ENCODE measurements at regions not wholly inside any gene's neighbourhood (a gene's known extent, or its start where the extent isn't known, plus 50 kb on each side); places are given as distances from the start of the nearest gene placed in this dataset.
"Not testable (repeated sequence)": the region's sequence is repeated elsewhere in the genome, so short reads cannot be mapped to it uniquely, and the experiment has no call there.

DNA sequence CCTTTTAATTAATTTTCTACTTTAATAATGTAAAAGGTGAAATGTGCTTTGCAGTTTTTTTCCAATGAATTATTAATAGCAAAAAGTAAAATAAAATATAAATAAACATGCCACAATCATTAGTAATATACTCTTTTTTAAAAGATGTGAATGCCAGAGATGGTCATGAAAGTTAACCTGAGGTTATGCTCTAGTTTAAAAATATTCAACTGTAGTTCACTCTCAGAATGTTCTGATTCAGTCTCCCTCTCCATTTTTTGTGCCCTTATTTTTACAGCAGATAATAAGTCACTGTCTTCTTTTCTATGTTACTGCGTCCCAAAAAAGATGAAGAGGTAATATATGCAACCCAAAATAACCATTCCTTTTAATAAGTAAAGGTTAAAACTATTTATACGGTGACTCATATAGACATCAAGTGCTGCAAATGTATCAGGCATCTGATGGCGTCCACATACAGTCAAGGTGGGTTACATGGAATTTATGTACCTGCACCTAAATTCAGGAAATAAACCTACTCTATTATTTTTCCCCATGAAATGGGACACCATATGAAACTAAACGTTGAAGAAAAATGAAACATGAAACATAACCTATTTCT, 153.6 kb upstream of the ZNF804A start:
- H3K27ac ChIP-seq (ENCODE audit: low read depth, low read length) = no peak overlapping the region
- no peak overlapping the region for H3K4me3 ChIP-seq (ENCODE audit: low read length in 3 of 3)
- H3K4me1 ChIP-seq (ENCODE audit: control insufficient read depth in 3 of 3, insufficient read depth in 3 of 3, low read length in 3 of 3) = no peaks in the 10 kb centered on the region
- no peaks in the 10 kb centered on the region for H3K9me3 ChIP-seq (ENCODE audit: control insufficient read depth in 3 of 3, low read length in 3 of 3)
- H3K9ac ChIP-seq (ENCODE audit: low read depth in 1 of 3, low read length in 3 of 3) = no peak overlapping the region
- H3K27me3 ChIP-seq (ENCODE audit: control insufficient read depth in 3 of 3, insufficient read depth in 3 of 3, low read length in 3 of 3) = no peaks in the 10 kb centered on the region
- H3K36me3 ChIP-seq (ENCODE audit: control insufficient read depth in 3 of 3, insufficient read depth in 3 of 3, low read length in 3 of 3) = no peaks in the 10 kb centered on the region

DNA sequence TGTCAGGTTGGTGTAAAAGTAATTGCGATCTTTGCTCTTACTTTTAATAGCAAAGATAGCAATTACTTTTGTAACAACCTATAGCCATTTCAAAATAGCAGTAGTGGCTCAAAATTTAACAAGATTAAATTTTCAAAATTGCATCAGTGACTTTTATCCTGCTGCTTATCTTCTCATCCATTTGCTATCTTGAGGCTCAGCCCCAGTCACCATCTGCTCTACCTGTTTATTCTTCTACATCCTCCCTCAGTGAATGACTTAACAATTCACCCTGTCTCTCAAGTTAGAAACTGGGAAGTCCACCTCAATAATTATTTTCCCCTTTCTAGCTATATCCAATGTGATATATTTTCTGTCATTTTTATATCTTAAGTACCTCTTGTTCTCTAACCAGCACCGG, 148.6 kb upstream of the ZNF804A start:
- Histone ChIP-seq H3K36me3 (ENCODE audit: control insufficient read depth in 3 of 3, insufficient read depth in 3 of 3, low read length in 3 of 3) (no peaks in the 10 kb centered on the region), H3K27ac (ENCODE audit: low read depth, low read length) (no peak overlapping the region), H3K9ac (ENCODE audit: low read depth in 1 of 3, low read length in 3 of 3) (no peak overlapping the region), H3K9me3 (ENCODE audit: control insufficient read depth in 3 of 3, low read length in 3 of 3) (no peaks in the 10 kb centered on the region), H3K4me3 (ENCODE audit: low read length in 3 of 3) (no peak overlapping the region), H3K27me3 (ENCODE audit: control insufficient read depth in 3 of 3, insufficient read depth in 3 of 3, low read length in 3 of 3) (no peaks in the 10 kb centered on the region), H3K4me1 (ENCODE audit: control insufficient read depth in 3 of 3, insufficient read depth in 3 of 3, low read length in 3 of 3) (no peaks in the 10 kb centered on the region)

DNA sequence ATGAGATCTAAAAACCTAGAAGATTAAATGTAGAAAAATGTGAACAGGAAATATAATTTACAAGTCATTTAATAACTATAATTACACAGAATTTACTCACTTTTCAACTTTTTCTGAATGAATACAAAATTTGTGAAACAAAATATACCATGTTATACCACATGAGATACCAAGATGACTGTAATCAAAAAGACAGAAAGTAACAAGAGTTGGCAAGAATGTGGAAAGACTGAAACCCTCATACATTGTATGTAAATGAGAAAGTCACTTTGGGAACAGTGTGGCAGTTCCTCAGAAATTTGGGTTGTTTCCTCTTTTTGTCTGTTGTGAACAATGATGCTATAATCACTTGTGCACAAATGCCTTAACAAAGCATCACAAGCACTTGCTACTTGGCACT, 145.4 kb upstream of the ZNF804A start:
- Histone ChIP-seq H3K4me1 (ENCODE audit: control insufficient read depth in 3 of 3, insufficient read depth in 3 of 3, low read length in 3 of 3) (no peaks in the 10 kb centered on the region), H3K36me3 (ENCODE audit: control insufficient read depth in 3 of 3, insufficient read depth in 3 of 3, low read length in 3 of 3) (no peaks in the 10 kb centered on the region), H3K27ac (ENCODE audit: low read depth, low read length) (no peak overlapping the region), H3K9ac (ENCODE audit: low read depth in 1 of 3, low read length in 3 of 3) (no peak overlapping the region), H3K9me3 (ENCODE audit: control insufficient read depth in 3 of 3, low read length in 3 of 3) (no peaks in the 10 kb centered on the region), H3K27me3 (ENCODE audit: control insufficient read depth in 3 of 3, insufficient read depth in 3 of 3, low read length in 3 of 3) (no peaks in the 10 kb centered on the region), H3K4me3 (ENCODE audit: low read length in 3 of 3) (no peak overlapping the region)

DNA sequence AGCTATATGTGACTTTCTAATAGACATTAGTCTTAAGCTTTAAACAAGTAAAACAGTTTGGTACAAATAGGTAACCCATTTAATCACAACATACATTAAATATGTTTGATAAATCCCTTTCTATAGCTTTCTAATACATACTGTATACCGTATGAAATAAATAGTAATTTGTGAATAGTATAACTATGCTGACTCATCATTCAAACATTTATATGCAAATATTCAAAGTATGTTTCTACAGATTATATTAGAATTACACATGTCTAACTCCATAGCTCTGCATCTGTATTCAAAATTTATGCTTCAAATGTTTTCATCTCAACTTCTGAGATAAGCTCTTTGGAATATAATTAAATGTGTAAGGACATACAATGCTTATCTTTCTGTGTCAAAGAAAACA, 142.7 kb upstream of the ZNF804A start:
- no peak overlapping the region for H3K4me3 ChIP-seq (ENCODE audit: low read length in 3 of 3)
- H3K9me3 ChIP-seq (ENCODE audit: control insufficient read depth in 3 of 3, low read length in 3 of 3) = no peaks in the 10 kb centered on the region
- H3K27me3 ChIP-seq (ENCODE audit: control insufficient read depth in 3 of 3, insufficient read depth in 3 of 3, low read length in 3 of 3) = no peaks in the 10 kb centered on the region
- no peak overlapping the region for H3K9ac ChIP-seq (ENCODE audit: low read depth in 1 of 3, low read length in 3 of 3)
- H3K27ac ChIP-seq (ENCODE audit: low read depth, low read length) = no peak overlapping the region
- H3K4me1 ChIP-seq (ENCODE audit: control insufficient read depth in 3 of 3, insufficient read depth in 3 of 3, low read length in 3 of 3) = no peaks in the 10 kb centered on the region
- H3K36me3 ChIP-seq (ENCODE audit: control insufficient read depth in 3 of 3, insufficient read depth in 3 of 3, low read length in 3 of 3) = no peaks in the 10 kb centered on the region

DNA sequence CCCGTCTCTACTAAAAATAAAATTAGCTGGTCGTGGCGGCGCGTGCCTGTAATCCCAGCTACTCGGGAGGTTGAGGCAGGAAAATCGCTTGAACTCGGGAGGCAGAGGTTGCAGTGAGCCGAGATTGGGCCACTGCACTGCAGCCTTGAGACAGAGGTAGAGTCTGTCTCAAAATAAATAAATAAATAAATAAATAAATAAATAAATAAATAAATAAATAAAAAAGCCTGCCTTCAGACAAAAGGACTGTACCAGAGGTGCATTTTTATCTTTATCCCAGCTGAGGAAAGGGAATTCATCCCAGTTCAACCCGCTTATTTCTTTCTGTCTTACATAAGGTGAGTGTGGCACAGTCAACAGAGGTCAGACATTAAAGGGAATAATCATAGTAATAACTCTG, 141.6 kb upstream of the ZNF804A start:
- not testable (repeated sequence) for H3K4me1 ChIP-seq (ENCODE audit: control insufficient read depth in 3 of 3, insufficient read depth in 3 of 3, low read length in 3 of 3); H3K36me3 ChIP-seq (ENCODE audit: control insufficient read depth in 3 of 3, insufficient read depth in 3 of 3, low read length in 3 of 3); H3K9me3 ChIP-seq (ENCODE audit: control insufficient read depth in 3 of 3, low read length in 3 of 3); H3K27ac ChIP-seq (ENCODE audit: low read depth, low read length); H3K4me3 ChIP-seq (ENCODE audit: low read length in 3 of 3); H3K9ac ChIP-seq (ENCODE audit: low read depth in 1 of 3, low read length in 3 of 3); H3K27me3 ChIP-seq (ENCODE audit: control insufficient read depth in 3 of 3, insufficient read depth in 3 of 3, low read length in 3 of 3)

DNA sequence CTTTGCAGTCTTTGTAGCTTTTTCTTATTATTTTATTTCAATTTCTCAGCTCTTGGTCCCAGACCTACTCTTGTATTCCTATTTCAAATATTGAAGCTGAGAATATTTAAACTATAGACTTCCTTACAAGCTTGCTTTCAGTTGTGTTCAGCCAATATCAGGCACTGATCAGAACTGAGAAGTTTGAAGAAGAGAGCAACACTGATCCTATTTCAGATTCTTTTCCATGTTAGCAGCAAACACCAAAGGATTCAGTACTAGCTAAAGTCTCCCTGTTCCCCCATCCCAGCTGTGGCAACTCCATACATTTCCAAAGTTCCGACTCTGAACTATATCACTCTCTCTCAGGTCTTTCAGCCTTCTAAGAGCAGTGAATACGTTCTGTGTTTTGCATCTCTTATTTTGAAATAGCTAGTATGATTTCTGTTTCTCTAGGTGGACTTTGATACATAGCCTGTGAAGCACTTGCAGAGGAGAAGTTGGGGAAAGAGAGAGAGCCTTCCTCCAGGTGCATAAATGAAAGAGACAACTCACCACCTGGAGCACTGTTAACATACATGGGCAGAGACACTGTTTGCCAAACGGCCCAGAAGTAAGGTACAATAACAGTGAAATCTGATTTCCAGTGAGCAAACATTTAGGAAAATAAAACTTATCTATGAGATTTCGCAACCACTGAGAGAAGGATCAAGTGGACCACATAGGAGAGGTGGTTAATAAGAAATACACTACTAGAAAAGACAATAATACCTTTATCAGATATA, 135.0 kb upstream of the ZNF804A start:
- Histone ChIP-seq H3K27ac (ENCODE audit: low read depth, low read length) (no peak overlapping the region), H3K36me3 (ENCODE audit: control insufficient read depth in 3 of 3, insufficient read depth in 3 of 3, low read length in 3 of 3) (no peaks in the 10 kb centered on the region), H3K9ac (ENCODE audit: low read depth in 1 of 3, low read length in 3 of 3) (no peak overlapping the region), H3K9me3 (ENCODE audit: control insufficient read depth in 3 of 3, low read length in 3 of 3) (no peaks in the 10 kb centered on the region), H3K27me3 (ENCODE audit: control insufficient read depth in 3 of 3, insufficient read depth in 3 of 3, low read length in 3 of 3) (no peaks in the 10 kb centered on the region), H3K4me3 (ENCODE audit: low read length in 3 of 3) (no peak overlapping the region), H3K4me1 (ENCODE audit: control insufficient read depth in 3 of 3, insufficient read depth in 3 of 3, low read length in 3 of 3) (no peaks in the 10 kb centered on the region)

DNA sequence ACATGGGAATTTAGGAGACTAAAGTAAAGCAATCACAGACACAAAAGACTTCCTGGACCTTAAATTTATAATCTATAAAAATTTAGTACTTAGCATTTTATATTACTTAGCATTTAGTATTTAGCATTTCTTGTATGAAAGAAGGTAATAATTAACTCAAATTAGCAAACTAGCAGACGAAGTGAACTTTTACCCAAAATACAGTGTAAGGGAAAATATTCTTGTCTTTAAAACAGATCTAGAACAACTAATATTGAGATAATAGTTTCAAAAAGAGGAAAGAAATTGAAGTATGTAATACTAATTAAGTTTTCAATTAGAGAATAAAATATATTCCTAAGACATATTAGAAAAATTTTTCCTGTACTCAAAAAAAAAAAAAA, 134.5 kb upstream of the ZNF804A start:
- H3K4me1 ChIP-seq (ENCODE audit: control insufficient read depth in 3 of 3, insufficient read depth in 3 of 3, low read length in 3 of 3) = no peaks in the 10 kb centered on the region
- H3K27me3 ChIP-seq (ENCODE audit: control insufficient read depth in 3 of 3, insufficient read depth in 3 of 3, low read length in 3 of 3) = no peaks in the 10 kb centered on the region
- no peak overlapping the region for H3K9ac ChIP-seq (ENCODE audit: low read depth in 1 of 3, low read length in 3 of 3)
- H3K4me3 ChIP-seq (ENCODE audit: low read length in 3 of 3) = no peak overlapping the region
- H3K27ac ChIP-seq (ENCODE audit: low read depth, low read length) = no peak overlapping the region
- H3K9me3 ChIP-seq (ENCODE audit: control insufficient read depth in 3 of 3, low read length in 3 of 3) = no peaks in the 10 kb centered on the region
- H3K36me3 ChIP-seq (ENCODE audit: control insufficient read depth in 3 of 3, insufficient read depth in 3 of 3, low read length in 3 of 3) = no peaks in the 10 kb centered on the region

DNA sequence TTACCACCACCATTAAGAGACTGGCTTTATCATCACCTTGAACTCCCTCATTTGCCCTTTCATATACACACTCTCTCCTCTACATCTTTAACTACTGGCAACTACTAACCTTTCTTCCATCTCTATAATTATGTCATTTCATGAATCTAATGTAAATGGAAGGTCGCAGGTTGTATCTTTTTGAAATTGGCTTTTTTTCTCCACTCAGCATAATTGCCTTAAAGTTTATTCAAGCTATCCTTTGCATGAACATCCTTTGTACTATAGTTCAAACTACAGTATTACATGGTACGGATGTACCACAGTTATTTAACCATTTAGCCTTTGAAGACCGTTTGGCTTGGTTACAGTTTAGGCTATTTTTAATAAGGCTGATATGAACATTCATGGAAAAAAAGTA, 129.5 kb upstream of the ZNF804A start:
- H3K4me1 ChIP-seq (ENCODE audit: control insufficient read depth in 3 of 3, insufficient read depth in 3 of 3, low read length in 3 of 3) = no peaks in the 10 kb centered on the region
- H3K4me3 ChIP-seq (ENCODE audit: low read length in 3 of 3) = no peak overlapping the region
- no peaks in the 10 kb centered on the region for H3K27me3 ChIP-seq (ENCODE audit: control insufficient read depth in 3 of 3, insufficient read depth in 3 of 3, low read length in 3 of 3)
- no peaks in the 10 kb centered on the region for H3K36me3 ChIP-seq (ENCODE audit: control insufficient read depth in 3 of 3, insufficient read depth in 3 of 3, low read length in 3 of 3)
- H3K9me3 ChIP-seq (ENCODE audit: control insufficient read depth in 3 of 3, low read length in 3 of 3) = no peaks in the 10 kb centered on the region
- no peak overlapping the region for H3K9ac ChIP-seq (ENCODE audit: low read depth in 1 of 3, low read length in 3 of 3)
- H3K27ac ChIP-seq (ENCODE audit: low read depth, low read length) = no peak overlapping the region

DNA sequence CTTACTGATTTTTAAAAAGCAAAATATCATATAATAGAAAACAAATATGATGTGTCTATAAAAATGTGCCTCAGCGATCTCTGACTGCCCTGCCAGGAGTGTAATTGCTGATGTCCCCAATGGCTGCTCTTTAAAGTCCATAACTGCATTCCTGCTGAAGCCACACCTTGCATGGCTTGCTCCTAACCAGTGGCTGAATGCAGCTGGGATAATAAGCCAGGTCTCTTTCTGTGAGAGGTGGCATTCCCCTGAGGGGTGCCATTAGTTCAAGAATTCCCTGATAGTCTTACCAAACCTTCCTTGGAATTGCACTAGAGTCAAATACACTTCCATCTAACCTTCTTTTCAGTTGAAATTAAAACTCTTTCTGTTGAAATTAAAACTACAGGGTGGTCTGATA, 125.8 kb upstream of the ZNF804A start:
- Histone ChIP-seq H3K36me3 (ENCODE audit: control insufficient read depth in 3 of 3, insufficient read depth in 3 of 3, low read length in 3 of 3) (no peaks in the 10 kb centered on the region), H3K27me3 (ENCODE audit: control insufficient read depth in 3 of 3, insufficient read depth in 3 of 3, low read length in 3 of 3) (no peaks in the 10 kb centered on the region), H3K9ac (ENCODE audit: low read depth in 1 of 3, low read length in 3 of 3) (no peak overlapping the region), H3K4me1 (ENCODE audit: control insufficient read depth in 3 of 3, insufficient read depth in 3 of 3, low read length in 3 of 3) (no peaks in the 10 kb centered on the region), H3K9me3 (ENCODE audit: control insufficient read depth in 3 of 3, low read length in 3 of 3) (no peaks in the 10 kb centered on the region), H3K4me3 (ENCODE audit: low read length in 3 of 3) (no peak overlapping the region), H3K27ac (ENCODE audit: low read depth, low read length) (no peak overlapping the region)

DNA sequence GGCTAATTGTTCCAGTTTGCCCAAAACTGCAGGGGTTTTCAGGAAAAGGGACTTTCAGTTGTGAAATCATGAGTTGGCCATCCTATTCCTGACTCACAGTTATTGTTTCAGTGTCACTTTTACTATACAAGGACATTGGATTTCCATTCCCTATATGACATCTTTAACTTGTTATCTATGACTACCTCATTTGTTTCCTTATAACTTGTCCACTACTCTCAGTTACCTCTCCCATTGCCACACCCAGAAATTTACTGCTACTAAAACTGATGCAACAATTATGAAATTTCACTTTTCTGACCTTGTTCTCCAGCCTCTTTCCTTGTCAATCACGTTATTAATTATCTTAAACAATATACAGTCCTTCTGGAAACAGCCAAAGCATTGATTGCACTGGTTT, 116.5 kb upstream of the ZNF804A start:
- H3K36me3 ChIP-seq (ENCODE audit: control insufficient read depth in 3 of 3, insufficient read depth in 3 of 3, low read length in 3 of 3) = no peaks in the 10 kb centered on the region
- no peaks in the 10 kb centered on the region for H3K27me3 ChIP-seq (ENCODE audit: control insufficient read depth in 3 of 3, insufficient read depth in 3 of 3, low read length in 3 of 3)
- H3K9me3 ChIP-seq (ENCODE audit: control insufficient read depth in 3 of 3, low read length in 3 of 3) = no peaks in the 10 kb centered on the region
- no peak overlapping the region for H3K9ac ChIP-seq (ENCODE audit: low read depth in 1 of 3, low read length in 3 of 3)
- H3K27ac ChIP-seq (ENCODE audit: low read depth, low read length) = no peak overlapping the region
- no peak overlapping the region for H3K4me3 ChIP-seq (ENCODE audit: low read length in 3 of 3)
- H3K4me1 ChIP-seq (ENCODE audit: control insufficient read depth in 3 of 3, insufficient read depth in 3 of 3, low read length in 3 of 3) = no peaks in the 10 kb centered on the region
